ENCODE measurements at regions not wholly inside any gene's neighbourhood (a gene's known extent, or its start where the extent isn't known, plus 50 kb on each side); places are given as distances from the start of the nearest gene placed in this dataset.

- no peak for TF ChIP-seq POLR2AphosphoS5 (IDR thresholded peaks at IDR 0.05; ENCODE audit: borderline replicate concordance, low read depth, low read length)
- TF ChIP-seq EZH2 (IDR thresholded peaks at IDR 0.05) = no peak
- no peak for TF ChIP-seq FOXP2 (optimal IDR thresholded peaks at IDR 0.05; ENCODE audit: control extremely low read depth, extremely low read length, insufficient read depth)
These were observed 263.9 kb upstream of the SESN3 start for GRCh38 chr11:95494856-95495255.

Measured in SK-N-MC (cell line).